Activated CD4-positive, alpha-beta T cell treated with anti-CD3 and anti-CD28 coated beads for 4 hours (primary cell): ENCODE measurements at regions not wholly inside any gene's neighbourhood (a gene's known extent, or its start where the extent isn't known, plus 50 kb on each side); places are given as distances from the start of the nearest gene placed in this dataset.
A peak's percentile ranks its signal among the peaks of the same experiment; 100 is the strongest.
"Not testable (repeated sequence)": the region's sequence is repeated elsewhere in the genome, so short reads cannot be mapped to it uniquely, and the experiment has no call there.

ENCODE experiments used
- DNase-seq, 2 donors: peaks; one replicate each; pipeline ENCODE4 v3.0.0-alpha.2; 2020

DNA sequence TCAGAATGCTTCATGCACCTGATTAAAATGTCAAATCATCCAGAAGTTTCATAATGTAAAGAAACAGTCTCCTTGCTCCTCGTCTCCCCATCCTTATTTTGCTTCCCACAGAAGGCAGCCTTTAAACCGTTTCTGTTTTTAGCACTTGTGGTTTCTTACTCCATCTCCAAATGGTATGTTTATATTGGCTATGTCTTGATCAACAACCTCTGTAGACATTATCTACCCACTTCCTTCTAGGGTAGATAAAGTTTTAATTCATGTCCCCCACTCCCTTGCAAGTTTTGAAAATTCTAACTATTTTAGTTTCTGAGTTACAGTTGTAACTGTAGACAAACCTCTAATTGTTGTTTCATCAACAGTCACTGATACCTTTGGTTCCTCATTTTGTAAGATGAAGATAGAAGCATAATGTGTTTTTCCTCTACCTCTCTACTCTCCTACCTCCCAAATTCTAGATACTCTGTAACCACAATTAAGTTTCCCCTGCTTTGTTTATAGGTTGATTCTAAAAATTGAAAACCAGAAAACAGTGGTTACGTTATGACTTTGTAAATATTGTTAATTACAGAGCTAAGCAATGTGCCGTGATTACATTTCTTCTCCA is 291.7 kb upstream of the GATB start:
- no peak for DNase-seq

DNA sequence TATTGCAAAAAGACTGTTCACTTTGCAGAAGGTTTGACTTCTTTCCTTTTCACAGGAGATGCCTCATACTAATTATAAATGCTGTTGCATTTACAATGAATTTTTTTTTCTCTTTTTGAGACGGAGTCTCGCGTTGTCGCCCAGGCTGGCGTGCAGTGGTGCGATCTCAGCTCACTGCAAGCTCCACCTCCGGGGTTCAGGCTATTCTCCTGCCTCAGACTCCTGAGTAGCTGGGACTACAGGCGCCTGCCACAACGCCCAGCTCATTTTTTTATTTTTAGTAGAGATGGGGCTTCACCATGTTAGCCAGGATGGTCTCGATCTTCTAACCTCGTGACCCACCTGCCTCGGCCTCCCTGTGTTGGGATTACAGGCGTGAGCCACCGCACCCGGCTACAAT is 290.5 kb upstream of the GATB start:
- DNase-seq: not testable (repeated sequence)

DNA sequence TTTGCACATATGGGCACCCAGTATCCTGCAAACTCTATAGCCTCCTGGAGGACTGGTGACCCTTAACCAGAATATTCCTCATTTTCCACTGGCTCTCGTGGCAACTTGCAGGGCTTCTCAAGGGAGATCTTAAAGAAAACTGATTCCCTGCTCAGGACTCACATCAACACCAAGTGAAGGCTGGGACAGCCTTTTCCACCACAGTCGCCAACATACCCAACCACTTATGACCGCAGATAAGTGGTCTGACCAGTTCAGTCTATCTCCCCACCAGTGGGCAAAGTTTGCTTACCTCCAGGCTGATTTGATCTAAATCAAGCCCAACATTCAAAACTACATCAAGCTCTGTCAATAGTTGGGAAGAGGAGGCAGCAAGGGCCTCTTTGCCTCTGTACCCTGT is 289.3 kb upstream of the GATB start:
- DNase-seq: no peak

DNA sequence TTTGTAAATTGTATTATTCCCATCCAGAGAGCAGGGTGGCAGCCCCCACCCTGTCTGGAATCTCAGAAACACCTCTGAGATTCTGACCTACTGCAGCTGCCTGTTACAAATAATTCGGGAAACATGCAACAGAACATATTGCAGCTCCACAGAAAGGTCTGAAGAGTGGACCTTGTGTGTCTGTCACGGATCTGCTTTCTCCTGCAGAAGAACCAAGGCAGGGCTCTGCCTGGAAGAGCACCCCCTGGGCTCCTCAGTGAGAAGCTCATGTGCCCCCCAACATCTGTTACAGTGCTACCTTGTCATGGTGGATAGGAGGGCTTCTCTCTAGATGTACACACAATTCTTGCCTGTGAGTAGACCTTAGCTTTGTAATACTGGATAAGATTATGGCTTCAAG is 286.6 kb upstream of the GATB start:
- no peak for DNase-seq

DNA sequence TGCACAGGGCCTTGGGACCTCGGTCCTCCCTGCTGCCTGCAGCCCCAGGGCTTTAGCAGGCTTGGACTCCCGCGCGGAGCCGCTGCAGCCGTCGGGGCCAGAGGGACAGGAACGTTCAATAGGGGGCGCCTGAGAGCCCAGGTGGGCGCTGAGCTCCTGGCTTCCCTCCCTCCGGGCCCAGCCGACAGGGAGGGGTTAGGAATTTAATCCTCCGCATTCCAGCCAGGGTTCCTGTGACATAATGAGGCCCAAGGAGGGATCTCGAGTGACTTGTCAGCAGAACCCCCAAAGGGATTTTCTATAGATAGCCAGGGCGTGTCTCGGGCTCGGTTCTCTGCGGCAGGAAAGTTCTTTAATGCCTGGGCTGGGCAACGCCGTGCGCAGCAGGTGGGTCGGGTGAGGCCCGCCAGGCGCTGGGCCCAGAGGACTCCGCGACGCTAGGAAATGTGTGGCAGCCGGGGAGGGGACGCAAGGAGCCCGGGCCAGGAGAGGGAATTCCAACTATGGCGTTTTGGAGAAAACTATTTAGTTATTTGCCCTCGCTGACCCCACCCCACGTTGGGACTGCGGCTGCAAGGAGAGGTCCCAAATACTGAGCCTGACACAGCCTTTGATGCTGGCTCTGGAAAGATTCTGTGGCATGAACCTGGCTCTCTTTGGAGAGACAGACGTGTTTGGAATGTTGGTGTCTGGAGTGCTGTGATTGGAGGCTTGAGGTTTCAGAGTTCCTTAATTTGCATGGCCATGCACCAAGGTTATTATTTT is 285.2 kb upstream of the GATB start:
- DNase-seq: peak; percentile 7 to 8

DNA sequence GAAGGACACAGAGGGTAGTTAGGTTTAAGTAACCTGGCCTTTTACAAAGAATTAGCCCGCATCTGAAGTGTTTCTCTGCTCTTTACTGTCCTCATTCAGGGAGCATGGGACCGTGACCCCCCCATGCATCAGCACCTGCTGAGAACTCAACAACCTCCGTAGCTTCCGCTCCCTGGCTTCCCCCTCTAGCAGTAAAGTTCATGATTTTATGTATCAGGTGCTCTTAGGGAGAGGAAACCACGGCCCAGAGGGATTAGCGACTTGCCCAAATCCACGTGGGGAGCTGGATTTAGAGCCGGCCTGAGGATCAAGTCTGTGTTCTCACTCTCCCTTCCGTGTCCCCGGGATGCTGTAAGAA is 284.6 kb upstream of the GATB start:
- no peak for DNase-seq

DNA sequence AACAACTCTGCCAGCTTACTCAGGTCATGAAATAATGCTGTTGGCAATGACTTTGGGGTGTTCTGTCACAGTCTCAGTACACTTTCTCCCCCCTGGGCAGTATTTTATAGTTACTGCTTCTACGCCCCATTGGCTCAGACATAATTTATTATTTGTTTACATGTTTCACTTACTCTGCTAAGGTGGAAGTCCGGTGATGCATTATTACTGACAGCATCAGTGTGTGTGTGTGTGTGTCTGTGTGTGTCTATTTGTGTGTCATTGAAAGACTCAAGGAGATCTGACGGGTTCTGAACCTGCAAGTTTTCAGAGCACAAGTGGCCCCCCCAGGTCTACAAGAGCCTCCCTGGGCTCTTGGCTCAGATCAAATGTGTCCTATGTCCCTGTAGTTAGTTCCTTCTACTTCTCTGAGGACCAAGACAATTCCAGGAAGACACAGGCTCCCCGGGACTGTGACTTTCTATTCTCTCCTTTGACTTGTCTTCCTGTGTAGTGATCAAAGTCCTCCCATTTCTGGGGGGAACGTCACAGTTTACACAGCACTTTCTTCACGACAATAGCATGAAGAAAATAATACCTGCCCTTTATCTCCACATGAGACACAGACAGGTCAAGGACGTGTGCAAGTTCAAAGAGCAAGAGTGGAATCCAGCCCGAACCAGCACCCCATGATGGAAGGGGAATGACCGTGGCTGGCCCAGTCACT is 283.7 kb upstream of the GATB start:
- no peak for DNase-seq

DNA sequence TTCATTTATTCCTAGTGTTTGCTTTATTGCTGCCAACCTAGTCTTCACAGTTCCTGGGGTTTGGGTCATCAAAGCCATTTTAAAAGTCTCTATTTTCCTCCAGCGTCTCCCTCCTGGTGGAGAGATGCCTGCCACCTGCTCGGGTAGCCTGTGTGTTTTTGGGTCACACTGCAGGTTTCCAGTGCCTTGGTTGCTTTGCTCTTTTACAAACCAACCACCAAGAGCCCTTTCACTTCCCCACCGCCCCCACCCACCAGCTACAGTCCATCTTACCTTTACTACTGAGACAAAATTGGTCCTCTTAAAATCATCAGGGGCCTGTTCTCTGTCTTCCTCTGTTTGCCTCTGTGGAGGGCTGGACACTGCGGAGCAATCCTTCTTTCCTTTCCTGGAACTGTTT is 280.5 kb upstream of the GATB start:
- DNase-seq: no peak

DNA sequence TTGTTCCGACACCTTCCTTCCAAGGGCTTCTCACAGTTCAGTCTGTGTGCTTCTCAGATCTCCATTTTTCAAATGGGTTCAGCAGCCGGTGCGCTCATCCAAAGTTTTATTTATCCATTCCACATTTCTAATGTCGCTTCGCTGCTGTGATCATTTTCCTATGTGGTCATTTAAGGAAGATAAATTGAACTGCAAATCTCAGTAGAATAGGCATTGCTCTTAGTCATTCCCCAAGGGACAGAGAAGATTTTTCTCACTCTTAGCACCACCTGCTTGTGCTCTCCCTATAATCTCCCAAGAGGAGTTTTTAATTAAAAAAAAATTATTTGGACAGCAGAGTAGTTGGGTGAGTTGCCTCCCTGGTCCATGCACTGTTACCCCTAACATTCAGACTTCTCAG is 278.9 kb upstream of the GATB start:
- DNase-seq: no peak

DNA sequence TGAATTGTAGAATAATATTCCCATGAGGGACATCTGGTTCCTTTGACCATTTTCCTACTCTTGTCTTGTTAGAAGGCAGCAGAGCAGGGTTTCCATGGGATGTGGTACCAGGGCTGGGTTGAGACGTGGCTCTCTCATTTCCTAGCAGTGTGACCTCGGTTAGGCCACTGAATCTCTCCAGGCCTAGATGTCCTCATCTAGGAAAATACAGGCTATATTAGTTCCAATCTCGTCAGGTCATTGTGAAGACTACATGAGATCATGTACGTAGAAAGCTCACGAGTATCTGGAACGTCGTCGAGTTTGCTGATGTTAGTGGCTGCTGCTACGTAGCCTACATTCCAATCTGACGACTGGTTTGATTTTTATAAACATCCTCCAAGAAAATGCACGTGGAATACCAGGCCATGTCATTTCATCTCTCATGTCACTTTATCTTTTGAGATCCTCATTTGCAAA is 278.2 kb upstream of the GATB start:
- no peak for DNase-seq

DNA sequence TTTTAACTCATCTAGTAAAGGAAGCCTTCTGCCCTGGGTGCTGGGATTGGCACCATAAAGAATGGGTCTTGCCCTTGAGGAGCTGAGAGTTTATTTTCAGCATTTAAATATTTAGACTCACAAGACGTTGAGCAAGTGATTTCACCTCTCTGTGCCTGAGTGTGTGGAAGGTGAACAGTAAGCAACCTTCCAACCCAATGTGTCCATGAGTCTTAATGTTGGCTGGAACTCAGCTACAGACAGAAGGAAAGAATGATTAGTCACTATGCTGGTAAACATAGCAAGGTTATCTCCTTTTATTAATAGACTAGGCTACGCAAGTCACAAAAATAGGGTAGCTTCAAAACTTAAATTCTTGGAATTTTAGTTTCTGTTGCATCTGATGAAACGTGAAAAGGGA is 277.4 kb upstream of the GATB start:
- DNase-seq: no peak

DNA sequence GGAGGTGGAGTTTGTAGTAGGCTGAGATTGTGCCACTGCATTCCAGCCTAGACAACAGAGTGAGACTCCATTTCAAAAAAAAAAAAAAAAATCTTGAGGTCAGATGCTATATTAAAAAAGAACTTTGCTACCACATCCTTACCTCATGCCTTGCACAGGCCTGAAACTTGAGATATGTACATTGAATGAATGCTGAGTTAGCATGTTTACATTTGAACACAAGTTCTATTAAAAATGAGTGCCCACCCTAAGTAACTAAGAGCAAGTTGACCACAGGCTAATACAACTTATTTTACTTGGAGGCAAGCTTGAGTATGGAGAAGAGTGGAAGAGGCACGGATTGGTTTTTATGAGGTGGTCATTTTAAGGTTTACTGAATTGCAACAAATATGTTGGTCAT is 276.6 kb upstream of the GATB start:
- DNase-seq: no peak

DNA sequence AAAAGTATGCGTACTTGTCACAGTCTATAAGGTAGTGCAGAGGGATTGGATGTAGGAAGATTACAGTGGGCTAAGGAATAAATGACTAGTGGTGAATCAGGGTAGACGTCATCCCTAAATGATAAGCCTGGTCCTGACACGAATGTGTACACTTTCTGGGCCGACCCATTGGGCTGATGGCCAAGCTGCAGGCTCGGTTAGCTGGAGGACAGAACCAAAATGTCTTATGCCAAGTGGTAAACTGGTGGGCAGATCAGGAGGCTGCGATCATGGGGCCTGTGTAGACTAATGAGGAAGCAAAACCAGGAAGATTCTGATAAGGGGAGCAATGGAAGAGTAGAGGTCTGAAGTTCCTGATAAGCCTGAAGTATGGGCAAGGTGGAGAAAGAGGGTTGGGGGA is 272.8 kb upstream of the GATB start:
- no peak for DNase-seq

DNA sequence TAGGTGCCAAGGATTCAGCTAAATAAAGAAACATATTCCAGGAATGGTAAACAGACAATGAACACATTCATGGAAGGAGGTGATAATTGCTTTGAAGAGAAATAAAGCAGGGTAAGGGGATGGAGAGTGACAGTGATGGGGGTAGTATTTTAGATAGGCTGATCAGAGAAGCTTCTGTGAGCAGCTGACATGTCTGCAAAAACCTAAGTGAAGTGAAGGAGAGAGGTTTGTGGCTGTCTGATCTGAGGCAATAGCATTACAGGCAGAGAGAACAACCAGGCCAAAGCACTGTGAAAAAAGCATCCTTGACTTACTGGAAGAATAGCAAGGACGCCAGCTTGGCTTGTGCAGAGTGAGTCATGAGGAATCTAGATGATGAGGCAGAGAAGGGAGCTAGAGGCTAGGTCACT is 271.9 kb upstream of the GATB start:
- DNase-seq: no peak

DNA sequence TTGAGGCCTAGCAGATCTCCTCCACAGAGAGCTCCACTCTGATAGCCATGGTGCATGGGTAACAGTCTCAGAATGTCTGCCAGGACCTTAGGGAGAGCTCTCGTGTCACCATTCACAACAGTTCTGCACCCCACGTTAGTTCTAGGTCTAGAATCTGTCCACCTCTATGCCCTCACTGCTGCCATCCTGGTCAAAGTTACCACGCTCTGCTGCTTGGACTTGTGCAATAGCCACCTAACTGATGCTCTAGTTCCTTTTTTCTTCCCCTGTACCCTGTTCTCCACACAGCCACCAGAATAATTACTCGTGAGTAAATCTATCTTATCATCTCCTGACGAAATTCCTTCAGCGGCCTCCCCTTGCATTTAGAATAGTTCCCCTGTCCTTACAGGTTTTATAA is 268.8 kb upstream of the GATB start:
- DNase-seq: no peak

DNA sequence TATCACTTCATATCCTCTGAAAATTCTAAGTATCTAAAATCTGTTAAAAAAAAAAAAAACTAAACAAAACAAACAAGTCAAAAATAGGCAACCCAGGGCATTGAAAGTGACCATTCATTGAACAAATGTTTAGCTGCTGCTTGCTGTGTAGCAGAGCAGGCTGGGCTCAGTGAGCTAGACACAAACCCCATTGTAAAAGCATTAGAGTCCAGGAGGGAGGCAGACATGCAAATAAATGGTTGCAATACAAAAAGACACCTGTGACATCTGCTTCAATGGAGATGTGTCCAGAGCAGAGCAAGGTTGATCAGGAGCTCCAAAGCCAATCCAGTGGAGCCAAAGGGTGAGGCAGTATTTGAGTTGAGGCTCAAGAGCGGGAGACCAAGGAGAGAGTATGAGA is 267.3 kb upstream of the GATB start:
- DNase-seq: no peak

DNA sequence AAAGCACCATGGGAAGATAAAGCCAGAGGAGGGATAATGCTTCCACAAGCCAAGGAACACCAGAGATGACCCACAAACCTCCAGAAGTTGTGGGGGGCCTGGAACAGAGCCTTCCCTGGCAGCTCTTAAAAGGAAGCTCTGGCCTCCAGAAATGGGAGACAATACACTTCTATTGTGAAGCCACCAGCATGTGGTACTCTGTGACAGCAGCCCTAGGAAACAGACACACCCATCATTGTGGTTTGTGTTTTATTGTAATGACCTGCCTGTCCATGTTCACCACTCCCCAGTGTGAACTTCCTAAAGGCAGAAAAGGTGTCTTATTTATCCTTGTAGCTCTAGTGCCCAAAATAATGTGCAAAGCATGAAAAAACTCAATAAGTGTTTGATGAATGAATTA is 264.1 kb upstream of the GATB start:
- DNase-seq: no peak

DNA sequence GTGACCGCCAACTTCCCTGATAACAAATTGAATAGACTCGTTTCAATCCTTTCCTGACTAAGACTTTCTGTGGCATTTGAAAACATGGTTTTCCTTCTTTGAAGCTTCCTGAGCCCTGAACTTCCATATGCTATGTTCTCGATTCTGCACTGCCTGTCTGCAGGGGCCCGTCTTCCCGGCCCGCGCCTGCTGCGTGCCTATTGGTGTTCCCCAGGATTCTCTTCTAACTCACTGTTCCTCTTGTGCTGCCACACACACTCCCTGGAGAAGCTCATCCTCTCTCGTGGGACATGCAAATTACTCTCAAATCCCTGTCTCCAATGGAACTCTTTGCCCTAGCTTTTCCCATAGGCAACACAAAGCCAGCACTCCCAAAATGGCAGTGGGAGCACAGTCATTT is 262.9 kb upstream of the GATB start:
- DNase-seq: no peak

DNA sequence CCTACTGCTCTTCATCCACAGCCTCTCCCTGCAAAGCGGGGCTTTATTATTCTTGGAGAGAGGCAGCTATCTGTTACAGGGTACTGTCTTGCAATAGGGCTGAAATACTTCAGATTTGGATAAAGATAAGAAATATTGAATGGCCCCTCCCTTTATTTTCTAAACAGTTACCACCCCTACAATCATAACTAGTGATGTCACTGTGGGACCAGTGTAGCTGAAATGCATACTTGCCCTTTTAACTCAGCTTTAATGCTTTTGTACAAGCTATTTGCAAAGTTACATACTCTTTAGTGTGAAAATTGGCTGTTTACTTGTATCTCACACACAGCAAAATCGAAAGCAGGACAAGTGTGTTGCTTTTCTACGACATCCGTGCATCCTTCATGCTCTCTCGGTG is 261.7 kb upstream of the GATB start:
- no peak for DNase-seq

DNA sequence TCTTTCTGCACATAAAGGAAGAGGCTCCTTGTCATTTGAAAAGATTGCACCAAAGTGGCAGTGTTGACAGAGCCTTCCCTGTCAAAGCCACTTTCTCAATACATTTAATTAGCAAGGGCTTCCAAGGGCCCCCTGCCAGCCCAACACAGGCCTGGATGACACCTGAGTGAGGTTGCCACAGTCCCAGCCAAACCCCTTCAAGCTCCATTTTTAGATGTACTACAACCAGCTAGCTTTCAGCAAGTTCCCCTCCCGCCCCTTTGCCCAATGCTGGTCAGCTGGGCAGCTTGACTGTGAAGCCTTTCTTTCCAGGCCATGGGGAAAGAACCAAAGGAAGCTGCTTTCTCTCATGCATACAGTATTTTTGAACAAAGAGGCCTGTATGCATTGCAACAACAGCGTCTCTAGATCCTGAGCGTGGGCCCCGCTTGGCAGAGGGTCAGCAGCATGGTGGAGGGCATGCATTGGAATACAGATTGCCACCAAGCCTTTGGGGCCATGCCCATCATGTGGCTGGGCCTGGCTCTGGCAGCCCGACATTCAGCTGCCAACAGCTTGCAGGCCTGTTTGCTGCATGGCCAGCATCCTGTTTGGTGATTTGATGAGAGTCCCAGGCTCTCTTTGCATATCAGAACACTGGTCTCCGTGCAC is 261.1 kb upstream of the GATB start:
- DNase-seq: no peak

DNA sequence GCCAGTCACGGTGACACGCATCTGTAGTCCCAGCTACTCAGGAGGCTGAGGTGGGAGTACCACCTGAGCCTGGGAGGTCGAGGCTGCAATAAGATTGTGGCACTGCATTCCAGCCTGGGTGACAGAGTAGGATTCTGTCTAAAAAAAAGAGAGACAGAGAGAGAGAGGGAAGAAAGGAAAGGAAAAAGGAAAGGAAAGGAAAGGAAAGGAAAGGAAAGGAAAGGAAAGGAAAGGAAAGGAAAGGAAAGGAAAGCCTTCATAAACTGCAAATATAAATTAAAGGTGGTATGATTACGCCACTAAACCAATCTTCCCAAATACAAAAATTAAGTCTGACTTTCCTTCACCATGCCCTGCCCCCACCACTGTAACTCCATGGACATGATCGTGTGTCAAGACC is 259.3 kb upstream of the GATB start:
- no peak for DNase-seq

DNA sequence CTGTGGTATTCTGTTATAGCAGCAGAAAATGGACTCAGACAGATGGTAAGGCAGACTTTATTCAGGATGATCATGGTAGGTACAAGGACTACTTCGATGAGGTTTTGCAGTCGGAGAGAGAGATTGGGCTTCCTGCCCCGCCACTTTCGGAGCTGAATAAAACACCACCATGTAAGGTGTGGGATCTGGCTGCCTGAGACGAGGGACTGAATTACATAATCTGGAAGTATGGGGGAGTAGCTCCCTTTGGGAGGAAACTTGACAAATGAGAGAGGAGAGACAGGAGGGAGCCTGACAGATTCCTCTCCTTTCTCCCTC is 255.5 kb upstream of the GATB start:
- no peak for DNase-seq

DNA sequence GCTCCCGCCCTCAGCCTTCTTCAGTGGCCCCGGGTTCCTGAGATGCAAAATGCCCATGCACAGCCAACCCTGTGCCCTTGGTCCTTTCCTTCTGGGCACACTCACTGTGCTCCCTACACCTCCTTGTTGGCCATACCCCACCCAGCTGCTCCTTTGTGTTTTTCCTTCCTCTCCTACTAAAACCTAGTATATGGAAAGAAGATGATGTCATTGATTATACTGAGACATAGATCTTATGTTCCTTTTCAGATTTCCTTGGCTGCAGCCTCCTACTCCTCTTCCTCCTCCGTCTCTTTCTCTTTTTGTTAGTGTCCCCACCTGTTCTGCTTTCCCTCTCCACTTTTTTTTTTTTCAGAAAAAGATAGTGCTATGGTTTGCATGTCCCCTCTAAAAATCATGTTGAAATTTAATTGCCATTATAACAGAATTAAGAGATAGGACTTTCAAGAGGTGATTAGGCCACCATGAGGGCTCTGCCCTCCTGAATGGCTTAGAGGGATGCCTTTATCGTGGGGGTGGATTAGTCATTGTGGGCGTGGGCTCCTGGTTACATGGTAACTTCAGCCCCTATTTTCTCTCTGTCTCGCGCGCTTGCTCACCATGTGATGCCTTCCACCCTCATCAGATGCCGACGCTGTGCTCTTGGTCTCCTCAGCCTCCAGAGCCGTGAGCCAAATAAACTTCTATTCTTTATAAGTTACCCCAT is 254.9 kb upstream of the GATB start:
- no peak for DNase-seq
